GM21367 (cell line): ENCODE measurements at regions not wholly inside any gene's neighbourhood (a gene's known extent, or its start where the extent isn't known, plus 50 kb on each side); places are given as distances from the start of the nearest gene placed in this dataset.
"Not testable (repeated sequence)": the region's sequence is repeated elsewhere in the genome, so short reads cannot be mapped to it uniquely, and the experiment has no call there.

Experiments used
- ATAC-seq: cut with Tn5 transposase; IDR thresholded peaks from one replicate; pipeline ENCODE4 v1.9.1; 2021; ENCODE audit not compliant: unreplicated experiment

DNA sequence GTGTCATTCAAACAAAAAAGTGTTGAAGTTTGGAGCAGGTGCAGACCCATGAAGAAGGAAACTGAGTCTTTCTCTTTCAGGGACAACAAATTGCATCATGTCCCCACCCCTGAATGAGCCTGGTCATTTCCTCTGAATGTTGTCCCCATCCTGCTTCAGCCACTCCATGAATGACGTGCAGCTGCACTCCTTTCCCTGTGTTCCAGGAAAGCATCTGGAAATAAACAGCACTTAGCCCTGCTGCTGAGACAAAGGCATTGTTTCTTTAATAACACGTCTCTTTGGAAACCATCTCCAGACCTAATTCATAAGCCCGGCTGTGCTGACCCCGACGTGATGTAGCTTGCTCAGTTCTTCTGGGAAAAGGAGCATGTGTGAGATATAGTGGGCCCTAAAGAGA lies 682.3 kb downstream of the BRINP1 start:
- no peak for ATAC-seq

DNA sequence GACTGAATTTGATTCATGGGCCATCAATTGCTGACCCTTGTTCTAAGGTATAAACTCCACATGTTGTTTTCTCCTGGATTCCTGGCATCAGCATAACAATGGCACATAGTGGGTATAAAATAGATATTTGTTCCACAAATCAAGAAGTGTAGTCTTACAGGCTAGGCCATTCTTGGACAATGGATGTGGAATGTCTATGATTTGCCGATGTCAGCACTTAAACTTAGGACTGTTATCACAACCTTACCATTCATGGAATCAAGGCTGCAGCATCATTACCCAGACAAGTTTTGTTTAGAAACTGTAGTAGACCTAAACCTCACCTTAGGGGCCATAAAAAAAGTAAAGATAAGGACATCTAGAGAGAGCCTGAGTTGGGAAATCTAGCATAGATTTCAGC lies 680.0 kb downstream of the BRINP1 start:
- ATAC-seq: no peak

DNA sequence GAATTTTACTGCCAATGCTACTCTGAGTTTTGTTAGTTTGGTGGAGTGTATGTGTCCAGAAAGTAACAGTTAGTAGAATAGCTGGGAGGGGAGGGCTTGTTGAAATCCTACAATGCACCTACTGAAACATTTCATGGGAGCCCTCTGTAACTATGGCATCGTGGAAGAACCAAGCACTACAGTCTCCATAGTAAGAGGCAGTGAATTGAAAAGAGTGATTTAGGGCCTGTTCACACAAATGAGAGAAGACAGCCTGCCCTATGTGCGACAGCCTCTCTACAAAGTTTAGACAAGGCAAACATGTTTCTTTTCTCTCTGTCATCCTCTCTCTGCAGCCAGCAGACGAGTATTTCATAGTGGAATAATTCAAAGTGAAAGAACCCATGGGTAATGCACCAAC lies 676.6 kb downstream of the BRINP1 start:
- ATAC-seq: no peak

DNA sequence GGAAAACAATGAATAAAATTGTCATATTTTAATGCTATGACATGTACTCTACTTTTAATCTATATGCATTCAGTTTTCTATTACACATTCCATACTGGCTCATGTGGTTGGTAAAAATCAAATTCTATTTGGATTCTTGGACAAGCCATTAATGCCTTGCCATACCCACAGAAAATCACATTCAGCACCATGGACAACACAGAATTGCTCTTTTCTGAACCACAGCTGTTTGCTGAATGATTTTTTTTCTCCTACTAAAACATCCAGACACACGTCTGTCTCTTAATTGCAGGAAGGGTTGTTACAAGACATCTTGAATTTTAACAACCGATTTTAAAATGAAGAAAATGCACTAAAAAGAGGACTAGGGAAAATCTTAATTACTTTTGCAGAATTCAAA lies 675.6 kb downstream of the BRINP1 start:
- ATAC-seq: no peak

DNA sequence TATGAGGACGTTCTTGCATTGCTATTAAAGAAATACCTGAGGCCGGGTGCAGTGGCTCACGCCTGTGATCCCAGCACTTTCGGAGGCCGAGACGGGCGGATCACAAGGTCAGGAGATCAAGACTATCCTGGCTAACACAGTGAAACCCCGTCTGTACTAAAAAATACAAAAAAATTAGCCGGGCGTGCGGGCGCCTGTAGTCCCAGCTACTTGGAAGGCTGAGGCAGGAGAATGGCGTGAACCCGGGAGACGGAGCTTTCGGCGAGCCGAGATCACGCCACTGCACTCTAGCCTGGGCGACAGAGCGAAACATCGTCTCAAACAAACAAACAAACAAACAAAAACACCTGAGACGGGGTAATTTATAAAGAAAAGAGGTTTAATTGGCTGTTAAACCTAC lies 674.0 kb downstream of the BRINP1 start:
- ATAC-seq: not testable (repeated sequence)

DNA sequence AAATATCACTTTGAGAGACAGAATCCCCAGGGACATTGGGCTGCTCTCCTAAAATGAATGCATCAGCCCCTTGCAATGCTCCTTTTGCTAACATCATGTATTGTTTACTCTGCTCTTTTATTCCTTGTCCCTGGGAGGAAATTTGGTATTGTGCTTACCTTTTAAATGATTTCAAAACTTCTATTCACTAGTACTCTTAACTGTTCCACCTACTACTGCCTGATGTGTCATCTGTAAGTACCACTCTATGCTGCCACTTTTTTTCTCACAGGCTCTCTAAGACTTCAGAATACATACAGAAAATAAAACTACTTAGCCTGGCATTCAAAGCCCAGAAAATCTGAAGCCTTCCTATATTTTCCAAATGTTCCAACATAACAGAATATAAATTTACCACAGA lies 667.2 kb downstream of the BRINP1 start:
- ATAC-seq: no peak

DNA sequence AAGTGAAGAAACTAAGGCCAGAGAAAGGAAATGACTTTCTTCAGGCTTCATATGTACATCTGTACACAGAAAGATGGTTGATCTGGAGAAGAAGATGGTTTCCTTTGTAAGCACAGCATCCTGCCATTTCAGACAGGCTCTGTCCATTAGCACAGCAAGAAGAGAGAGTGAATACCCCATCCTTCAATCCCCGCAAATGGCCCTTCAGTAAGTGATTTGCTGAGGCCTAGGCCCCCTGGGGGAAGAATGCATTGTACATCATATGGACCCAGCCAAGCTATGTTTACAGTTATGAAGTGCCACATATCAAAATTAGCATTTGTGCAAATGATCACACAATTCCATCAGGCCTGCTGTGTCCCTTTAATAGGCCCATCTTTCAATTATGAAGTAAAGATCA lies 657.4 kb downstream of the BRINP1 start:
- ATAC-seq: no peak

DNA sequence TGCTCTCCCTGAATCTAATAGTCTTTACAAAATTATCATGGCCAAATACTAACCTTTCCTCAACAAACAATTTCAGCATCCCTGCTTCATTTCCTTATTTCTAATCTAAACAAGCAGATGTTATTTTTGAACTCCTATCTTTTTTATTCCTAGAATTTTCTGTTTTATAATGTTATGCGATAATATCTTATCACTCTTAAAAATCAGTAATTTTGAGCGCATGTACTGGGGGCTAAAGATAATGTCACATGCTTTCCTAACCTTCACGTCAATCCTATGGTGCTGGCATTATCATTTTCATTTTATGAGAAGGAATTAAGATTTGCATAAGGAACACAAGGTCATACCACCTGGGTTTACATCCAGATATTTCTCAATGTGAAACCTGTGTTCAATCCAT lies 648.0 kb downstream of the BRINP1 start:
- ATAC-seq: no peak

DNA sequence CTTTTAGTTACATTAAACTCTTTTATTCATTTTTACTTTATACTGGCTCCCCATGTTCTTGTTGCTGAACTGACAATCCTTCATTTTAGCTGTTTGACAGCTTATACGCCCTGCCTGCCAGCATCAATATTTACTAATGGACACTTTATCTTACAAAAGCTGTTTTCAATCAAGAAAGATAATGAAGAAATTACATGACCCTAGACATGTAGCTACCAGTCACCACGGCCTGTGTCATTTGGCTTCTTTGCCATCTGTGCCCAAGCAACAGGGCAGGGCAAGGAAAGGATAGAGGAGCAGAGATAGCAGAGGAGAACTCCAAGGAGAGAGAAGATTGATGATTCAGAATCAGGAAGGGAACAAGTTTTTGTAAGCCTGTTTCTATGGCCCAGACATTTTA lies 647.3 kb downstream of the BRINP1 start:
- no peak for ATAC-seq

DNA sequence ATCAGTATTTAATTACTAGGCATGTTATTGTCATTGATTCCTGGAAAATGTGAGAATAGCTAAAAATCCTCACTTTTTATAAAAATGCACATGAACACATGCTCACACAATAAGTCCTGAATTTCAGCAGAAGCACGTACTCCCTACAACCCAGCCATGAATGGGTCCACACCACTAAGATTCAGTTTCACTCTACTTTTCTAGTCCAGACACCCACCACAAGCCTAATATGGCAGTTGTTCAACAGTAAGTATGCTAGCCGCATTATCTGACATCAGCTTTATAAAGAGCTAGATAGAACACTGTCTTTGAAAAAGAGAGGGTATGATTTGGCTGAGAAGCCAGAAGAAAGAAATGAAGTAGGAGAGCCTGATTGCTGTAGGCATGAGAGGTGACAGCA lies 639.3 kb downstream of the BRINP1 start:
- ATAC-seq: no peak

DNA sequence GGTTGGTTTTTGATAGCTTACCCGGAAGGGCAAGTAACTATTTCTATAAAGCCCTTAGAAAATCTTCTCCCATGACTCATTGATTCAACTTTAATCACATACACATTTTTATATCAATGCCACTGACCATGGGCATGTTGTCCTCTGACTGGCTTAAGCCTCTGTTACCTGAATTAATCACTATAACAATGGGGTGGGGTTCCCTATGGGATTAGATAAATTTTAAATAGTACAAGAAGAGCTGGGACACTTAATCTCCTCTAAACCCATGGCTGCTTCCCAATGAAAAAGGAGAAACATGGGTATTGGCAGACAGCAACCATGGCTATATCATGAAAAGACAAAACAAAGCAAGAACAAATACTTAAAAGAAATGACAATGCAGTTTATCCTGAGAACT lies 636.2 kb downstream of the BRINP1 start:
- ATAC-seq: no peak

DNA sequence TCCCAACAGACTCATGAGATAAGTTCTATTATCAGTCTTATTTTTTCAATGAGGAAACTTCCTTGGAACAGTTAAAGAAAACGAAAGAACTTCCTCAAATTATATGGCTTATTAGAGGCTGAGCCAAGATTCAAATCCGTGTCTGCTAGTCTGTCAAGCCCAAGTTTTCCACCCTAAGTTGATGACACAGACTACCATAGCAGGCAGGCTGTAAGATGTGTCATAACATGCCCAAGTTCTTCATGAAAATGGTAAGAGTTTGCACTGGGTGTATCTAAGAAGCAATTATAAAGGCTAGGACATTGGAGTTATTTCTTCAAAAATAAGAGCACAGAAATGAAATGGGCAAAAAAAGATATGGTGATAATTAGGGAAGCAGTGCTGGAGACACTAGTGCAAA lies 634.5 kb downstream of the BRINP1 start:
- no peak for ATAC-seq

DNA sequence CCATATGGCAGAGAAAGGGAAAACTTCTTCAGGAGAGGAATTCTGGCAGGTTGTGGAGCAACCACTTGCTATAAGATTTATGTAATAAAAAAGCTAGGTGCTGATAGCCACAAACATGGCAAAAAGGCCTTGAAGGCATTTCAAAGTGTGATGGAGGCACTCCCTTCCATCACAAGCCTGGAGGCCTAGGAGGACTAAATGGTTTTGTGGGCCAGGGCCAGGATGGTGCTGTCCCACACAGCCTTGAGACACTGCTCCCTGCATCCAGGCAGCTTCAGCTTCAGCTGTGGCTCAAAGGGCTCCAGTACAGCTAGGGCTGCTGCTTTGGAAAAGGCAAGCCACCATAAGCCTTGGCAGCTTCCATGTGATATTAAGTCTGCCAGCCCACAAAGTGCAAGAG lies 632.8 kb downstream of the BRINP1 start:
- ATAC-seq: no peak

DNA sequence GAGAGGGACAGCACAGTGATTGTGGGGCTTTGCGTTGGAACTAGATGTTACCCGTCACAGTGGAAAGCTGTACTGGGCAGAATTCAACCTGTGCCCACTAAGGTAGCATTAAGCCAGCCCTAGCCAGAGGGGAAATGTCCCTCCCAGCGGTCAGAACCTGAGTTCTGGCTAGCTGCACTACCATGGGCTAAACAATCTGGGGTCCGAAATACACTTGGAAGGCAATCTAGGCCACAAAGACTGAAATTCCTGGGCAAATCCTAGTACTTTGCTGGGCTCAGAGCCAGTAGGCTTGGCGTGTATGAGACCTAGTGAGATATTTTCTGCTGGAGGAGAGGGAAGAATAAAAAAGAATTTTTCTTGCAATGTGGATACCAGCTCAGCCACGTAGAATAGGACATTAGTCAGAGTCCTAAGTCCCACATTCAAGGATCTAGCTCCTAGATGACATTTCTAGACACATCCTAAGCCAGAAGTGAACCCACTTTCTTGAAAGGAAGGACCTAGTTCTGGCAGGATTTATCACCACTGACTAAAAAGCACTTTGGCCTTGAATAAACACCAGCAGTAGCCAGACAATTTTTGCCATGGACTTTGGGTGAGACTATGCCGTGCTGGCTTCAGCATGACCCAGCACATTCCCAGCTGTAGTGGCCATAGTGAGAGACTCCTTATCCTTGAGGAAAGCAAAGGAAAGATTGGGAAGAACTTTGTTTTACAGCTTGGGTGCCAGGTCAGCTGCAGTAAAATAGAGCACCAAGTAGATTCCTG lies 618.0 kb downstream of the BRINP1 start:
- ATAC-seq: no peak

DNA sequence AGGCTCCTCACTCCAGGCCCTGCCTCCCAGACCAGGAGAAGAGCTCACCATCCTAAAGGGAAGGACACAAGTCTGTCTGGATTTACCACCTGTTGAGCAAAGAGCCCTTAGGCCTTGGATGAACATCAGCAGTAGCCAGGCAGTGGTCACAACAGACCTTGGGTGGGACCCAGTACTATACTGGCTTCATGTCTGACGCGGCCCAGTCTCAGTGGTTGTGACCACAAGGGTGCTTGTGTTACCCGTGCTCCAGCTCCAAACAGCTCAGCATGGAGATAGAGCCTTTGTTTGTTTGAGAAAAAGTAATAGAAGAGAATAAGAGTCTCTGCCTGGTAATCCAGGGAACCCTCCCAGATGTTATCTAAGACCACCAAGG lies 617.4 kb downstream of the BRINP1 start:
- ATAC-seq: no peak

DNA sequence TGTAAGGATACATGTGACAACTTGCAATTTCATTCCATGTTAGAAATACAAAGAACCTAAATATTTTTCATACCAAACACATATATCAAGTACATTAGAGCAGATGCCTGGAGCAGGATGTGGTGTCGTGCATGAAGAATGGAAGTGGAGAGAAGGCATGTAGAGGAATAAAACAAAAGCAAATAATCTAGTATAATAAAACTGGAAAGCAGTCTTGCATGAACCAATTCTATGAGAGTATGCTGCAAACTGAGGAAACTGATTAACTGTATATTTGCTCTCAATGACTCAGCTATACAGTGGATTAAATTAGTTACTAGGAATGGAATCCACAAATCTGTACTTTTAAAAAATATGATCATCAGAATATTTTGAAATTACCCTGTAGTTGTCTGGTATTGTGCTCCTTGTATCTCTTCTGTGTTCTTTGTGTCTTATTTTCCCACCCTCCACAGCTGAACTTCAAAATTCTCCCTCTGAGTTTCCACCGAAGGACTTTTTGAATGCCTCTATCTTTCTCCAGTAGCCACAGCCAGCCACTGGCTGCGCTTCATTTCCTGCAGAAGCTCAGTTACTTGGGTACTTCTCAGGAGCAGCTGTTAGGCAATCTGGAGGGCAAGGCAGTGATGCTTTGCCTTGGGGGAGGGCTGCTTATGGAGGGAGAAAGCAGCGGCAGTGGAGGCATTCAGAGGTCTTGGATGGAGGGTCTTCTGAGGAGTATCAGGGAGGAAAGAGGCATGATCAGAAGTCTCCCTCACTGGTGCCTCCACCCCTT lies 608.0 kb downstream of the BRINP1 start:
- ATAC-seq: no peak

DNA sequence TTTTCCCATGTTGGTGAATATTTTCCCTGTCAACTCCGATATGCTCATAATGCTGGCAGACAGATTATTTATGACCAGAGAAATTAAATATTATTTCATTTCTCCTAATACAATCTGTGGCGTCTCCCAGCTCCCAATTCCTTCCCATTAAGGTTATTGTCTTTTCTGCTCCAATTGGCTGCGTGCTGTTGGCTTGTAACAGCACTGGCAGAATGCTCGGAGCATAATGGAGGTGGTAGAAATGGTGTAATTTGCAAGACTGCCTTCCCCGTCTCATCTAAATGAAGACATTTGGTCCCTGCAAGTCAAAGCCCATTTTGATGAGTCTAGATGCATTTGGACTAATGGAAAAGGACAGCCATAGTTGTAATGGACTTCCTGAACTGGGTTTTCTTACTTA lies 601.7 kb downstream of the BRINP1 start:
- no peak for ATAC-seq

DNA sequence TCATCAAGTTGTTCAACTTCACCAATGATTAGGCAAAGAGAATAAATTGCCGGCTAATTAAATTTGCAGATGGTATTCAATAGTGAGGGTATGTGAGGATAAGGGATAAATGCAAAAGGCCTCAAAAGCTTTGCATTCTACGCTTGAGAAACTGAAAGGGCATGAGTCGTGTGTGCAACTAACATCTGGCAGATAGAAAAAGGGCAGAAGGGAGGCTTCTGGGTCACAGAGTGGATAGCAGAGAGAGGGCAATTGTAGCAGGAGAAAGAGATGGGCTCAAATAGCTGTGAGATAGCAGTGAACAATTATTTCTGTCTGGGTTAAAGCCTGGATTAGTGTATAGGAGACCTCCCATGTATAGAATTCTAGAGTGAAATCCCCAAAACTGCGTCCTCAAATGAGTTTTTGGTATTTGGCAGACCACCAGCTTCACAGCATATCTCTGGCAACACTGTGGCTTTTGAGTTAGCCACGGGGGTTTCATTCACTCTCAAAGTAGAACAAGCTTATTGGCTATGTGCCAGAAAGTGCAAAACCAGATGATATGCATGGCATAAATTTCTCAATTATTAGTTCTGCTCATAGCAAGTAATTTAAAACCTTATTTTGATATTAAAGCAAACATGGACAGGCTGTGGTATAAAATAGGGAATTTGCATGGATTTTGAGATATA lies 586.3 kb downstream of the BRINP1 start:
- no peak for ATAC-seq

DNA sequence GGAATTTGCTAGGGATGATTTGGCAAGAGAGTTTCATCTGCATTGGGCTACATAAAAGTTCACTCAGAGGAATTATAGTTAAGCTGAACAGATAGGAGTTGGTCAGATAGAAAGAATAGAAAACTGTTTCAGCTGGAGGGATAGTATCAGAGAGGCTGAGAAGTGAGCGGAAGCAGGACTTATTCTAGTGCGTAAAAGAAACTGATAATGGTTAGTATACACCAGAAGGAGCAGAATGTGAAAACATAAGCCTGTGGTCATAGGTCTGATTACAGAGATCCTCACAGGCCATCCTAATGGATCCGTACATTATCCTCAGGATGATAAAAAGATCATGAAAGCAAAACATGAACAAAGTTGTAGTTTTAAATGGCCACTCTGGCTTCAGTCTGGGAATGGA lies 585.2 kb downstream of the BRINP1 start:
- no peak for ATAC-seq

DNA sequence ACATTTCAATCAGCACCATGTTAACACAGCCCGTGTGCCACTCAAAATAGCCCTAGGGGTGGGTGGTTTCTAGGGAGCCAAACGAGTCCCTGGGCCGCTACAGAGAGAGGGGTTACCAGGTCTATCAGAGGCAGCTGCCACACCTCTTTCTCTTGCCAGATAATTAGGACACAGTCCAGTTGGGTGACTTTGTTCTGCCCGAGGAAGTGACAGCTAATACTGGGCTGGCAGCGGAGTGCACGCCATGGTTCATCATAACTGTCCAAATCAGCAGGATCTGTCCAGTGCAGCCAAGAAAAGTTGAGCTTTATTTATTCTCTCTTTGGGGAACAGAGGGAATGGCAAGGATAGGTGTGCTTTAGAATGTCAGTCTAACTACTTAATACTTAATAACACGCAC lies 583.8 kb downstream of the BRINP1 start:
- ATAC-seq: no peak

DNA sequence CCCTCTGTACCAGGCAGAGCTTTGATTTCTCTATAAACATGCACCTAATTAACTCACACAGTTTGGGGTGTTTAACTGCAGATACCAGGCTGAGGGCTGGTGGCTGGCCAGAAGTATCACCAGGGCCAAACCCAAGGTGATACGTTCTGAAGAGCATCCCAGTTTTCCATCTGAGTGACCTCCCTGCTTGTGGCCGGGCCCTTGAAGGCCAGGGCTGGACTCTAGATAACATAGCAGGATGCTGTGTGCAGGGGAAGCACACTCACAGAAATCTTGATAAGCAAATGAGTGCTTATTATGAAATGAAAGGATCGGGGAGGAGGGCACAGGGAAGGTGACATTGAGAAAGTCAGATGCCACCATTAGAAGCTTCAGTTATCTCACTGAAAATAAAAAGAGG lies 582.4 kb downstream of the BRINP1 start:
- no peak for ATAC-seq

DNA sequence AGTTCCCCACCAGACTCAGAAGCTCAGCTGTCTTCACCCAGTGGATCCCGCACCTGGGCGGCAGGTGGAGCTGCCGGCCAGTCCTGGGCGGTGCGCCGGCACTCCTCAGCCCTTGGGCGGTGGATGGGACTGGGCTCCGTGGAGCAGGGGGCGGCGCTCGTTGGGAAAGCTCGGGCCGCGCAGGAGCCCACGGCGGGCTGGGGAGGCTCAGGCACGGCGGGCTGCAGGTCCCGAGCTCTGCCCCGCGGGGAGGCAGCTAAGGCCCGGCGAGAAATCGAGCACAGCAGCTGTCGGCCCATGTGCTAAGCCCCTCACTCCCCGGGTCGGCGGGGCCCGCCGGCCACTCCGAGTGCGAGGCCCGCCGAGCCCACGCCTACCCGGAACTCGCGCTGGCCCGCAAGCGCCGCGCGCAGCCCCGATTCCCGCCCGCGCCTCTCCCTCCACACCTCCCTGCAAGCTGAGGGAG lies 560.0 kb downstream of the BRINP1 start:
- no peak for ATAC-seq
